Stimulated activated CD4-positive, alpha-beta T cell treated with anti-CD3 and anti-CD28 coated beads, Interleukin-15, amount 100 ng/mL, for 48 hours (primary cell): ENCODE measurements at regions not wholly inside any gene's neighbourhood (a gene's known extent, or its start where the extent isn't known, plus 50 kb on each side); places are given as distances from the start of the nearest gene placed in this dataset.

Source experiments
- DNase-seq, 2 donors: peaks; one replicate each; pipeline ENCODE4 v3.0.0-alpha.2; 2020; ENCODE audit warnings: low read depth in 2 of 2

DNA sequence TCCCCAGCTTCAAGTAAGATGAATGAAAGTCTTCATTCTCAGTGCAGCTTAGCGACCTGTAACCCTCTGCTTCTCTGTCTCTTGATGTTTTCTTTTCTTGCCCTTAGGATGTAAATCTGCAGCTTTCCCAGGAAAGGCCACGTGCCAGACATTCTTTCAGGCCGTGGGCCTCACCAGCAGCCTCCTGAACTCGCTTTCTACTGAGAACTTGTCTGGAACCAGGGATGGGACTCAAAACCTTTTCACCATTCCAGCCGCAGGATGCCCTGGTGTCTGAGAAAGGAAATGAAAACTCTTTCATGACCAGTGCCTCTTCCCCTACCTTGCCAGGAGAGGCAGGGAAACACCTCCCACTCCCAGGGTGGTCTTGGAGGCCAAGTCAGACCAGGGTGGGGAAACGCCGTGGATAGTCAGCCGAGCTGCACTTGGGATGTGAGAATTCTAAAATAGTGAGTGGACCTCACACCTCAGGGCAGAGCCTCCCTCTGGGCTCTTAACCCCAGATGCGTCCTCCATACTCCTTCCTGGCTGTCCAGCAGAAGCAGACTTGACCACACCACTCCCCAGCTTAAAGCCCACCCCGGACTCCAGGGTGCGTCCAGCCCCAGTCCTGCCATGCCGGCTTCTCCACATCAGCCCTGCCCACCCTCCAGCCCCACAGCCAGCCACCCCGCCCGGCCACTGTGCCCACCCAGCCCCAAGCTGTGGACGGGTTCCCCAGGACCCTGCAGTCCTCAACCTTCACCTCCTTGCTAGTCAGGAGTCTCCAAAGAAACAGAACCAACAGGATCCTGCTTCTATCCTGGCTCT lies 115.5 kb downstream of the TWIST2 start:
- no peak for DNase-seq

DNA sequence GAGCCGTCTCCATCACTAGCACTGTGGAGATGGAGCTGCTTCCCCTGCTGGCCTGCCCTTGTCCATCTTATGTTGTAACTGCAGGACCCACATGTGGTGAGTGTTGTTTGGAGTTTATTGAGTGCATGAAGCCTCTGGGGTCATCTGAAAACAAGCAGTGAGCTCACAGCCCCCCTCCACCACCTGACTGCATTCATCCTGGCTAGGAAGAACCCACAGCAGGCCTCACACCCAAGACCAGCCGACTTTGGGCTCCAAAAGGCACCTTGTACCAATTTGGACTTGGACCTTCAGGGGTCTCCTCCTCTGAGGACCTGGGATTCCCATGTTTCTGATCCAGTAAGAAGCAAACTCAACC lies 116.1 kb downstream of the TWIST2 start:
- DNase-seq: no peak

DNA sequence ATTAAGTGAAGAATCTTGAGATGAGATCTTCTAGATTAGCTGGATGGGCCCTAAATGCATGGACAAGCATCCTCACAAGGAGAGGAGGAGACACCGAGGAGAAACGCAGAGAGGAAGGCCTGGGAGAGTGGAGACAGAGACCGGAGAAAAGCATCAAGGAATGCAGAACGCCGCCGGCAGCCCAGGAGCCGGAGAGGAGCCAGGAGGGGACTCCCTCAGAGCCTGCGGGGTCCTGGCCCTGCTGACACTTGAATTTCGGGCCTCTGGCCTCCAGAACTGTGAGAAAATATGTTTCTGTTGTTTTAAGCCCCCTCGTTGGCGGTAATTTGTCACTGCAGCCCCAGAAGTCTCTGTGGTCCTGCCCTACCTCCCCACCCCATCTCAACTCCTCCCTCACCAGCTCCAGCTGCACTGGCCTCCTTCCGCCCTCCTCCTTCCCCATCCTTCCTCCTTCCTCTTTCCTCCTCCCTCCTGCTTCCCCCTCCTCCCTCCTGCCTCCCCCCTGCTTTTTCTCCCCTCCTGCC lies 116.7 kb downstream of the TWIST2 start:
- DNase-seq: no peak

DNA sequence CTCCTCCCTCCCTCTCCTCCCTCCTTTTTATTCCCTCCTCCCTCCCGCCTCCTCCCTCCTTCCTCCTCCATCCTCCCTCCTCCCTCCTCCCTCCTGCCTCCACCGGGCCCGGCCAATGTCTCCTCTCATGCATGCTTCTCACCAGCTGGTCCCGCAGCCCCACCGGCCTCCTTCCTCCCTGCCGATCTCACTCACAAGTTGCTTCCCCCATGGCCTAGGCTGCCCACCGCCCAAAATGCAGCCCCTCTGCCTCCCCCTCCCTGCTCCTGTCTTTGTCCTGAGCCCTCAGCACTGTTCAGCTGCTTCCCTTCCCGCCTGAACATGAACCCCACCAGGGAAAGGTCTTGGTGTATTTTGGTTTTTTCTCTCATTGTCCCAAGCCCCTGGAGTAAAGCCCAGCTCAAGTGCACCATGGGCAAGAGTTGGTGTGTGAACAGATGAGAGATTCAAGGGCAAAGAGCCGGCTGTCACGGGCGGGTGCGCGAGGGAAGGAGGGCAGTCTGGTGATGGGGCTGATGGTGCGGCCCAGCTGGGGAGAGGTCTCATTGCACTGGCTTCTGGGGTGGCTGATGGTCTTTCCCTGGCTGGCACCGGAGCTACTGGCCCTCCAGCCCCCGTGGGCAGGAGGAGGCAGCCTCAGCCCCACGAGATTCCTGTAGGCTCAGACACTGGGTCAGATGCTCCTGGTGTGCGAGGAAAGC lies 117.6 kb downstream of the TWIST2 start:
- no peak for DNase-seq

DNA sequence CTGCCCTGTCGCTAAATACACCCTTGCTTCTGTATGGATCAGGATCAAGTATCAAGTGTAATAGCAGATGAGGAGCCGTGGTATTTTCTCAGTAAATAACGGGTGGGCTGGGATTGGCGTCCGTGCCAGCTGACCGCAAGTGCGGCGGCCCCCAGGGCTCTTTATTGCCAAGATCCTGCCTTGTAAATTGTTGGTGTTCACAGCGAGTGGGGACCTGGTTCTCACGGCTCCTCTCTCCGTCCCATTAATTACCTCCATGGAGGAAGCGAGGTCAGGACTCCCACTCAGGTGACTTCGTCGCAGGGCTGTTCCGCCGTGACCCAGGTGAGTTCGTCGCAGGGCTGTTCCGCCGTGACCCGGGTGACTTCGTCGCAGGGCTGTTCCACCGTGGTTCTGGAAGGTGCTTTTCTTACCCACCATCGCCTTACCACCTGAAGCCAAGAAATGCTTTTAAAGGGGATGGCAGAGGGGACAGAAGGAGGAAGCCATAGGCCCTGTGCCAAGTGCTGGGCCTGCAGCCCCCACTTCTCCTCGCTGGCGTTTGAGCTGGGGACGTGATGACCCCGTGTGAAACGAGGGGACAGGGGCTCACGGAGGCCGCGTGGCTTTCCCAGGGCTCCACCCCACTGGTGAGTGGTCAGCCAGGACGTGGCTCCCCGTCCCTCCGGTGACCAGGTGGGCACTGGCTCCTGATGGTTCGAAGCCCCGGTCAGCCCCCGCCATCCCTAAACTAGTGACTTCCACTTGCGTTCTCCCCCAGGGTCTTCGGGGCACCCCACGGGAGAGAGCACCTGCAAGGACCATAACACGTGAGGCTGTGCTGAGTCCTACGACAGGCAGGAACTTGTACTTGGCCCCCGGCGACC lies 118.4 kb downstream of the TWIST2 start:
- DNase-seq: no peak

DNA sequence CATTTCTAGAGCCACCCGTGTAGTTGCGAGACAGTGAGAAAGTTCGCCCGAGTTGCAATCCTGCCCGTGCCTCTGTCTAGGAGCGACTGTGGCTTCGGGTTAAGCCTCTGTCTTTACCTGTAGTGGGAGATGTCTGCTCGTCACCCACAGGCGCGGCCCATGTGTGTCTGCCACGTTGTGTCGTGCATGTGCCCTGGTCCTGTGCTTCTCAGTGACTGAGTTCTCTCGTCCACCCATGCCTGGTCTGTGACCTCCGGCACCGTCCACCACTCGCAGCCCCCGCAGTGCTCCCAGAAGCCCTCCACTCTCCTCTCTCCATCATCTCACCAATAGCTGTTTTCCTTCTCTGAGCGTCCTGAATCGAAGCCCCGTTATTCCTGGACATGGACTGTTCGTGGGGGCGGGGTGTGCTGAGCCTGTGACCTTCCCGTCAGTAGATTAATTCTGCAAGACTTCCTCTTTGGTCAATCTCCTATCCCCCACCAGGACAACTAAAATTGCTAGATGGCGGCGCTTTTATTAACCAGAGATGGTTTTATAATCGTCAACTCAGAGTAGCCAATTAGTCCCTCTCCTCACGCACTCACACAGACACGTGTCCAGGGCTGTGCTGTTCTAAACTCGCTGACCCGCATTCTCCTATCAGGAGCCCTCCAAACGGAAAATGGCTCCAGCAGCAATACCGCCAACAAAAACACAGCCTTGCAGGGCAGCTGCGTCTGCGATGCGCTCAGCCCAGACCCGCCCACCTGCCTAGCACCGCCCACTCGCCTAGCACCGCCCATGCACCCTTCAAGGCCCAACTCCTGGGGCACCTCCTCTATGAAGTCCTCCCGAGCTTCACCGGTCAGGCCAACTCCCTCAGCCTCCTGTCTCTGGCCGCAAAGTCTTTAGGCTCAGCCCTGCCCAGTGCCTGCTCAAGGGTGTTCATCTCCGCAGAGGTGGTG lies 119.4 kb downstream of the TWIST2 start:
- DNase-seq: no peak

DNA sequence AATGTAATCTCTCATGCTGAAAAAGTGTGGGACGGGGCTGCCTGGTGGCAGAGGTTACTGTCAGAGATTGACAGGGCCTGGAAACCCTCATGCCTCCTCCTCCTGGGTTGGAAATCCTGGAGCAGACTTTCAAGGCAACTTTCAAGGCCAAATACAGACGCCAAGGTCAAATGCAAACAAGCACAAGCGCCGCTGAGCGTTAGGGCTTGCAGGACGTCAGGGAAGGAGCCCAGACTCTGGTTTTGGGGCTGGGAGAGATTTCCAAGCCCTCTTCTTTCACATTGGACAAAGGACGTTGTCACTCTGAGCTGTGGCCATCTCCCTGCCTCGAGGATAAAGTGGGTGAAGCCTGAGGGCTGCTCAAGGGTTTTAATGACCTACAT lies 120.1 kb downstream of the TWIST2 start:
- DNase-seq: no peak

DNA sequence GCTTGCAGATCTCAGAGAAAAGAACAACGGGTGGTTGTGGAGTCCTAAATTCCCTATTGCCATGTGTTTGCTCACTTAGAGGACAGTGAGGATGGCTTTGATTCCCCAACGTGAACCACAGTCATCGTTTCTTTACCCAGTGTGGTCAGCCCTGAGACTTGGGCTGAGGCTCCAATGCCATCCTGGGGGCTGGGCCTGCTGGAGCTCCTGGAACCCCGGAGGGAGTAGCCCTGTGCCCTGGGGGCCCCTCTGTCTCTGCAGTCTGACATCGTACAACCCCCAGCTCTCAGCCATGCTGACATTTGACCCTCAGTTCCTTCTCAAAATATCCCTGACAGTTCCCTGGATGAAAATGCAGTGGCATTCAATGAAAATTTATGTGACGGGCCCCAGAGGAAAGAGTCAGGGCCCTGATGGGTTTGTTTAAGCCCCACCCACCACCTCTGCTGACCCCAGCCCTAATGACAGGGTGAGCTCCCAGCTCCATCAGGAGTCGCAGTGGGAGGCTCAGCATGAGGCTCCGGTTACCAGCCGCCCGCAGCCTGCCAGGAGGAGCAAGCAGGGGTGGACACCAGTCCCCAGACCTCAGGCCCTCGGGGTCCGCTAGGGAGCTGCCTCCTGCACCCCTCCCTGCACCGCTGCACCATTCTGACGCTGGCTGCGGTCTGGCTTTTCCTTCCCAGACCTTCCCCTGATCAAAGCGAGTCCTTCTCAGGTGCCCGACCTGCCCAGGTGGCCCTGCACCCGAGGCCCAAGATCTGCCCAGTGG lies 120.9 kb downstream of the TWIST2 start:
- DNase-seq: no peak

DNA sequence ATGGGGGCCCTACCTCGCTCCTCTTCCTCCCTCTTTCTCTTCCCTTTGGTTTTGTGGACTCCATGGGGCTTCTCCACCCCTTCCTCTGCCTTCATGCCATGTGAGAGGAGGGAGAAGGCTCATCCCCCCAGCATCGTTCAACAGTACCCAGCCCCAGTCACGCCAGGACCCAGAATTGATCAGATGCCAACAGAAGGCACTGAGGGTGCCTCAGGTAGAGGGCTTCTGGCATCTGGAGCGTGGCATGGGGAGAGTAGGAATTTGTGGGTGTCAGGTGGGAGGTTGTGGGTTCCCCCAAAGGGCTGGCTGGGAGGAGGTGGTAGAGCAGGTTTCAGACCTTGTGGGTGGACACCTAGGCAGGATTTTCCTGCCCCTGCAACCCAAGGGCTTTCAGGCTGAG lies 122.0 kb downstream of the TWIST2 start:
- no peak for DNase-seq

DNA sequence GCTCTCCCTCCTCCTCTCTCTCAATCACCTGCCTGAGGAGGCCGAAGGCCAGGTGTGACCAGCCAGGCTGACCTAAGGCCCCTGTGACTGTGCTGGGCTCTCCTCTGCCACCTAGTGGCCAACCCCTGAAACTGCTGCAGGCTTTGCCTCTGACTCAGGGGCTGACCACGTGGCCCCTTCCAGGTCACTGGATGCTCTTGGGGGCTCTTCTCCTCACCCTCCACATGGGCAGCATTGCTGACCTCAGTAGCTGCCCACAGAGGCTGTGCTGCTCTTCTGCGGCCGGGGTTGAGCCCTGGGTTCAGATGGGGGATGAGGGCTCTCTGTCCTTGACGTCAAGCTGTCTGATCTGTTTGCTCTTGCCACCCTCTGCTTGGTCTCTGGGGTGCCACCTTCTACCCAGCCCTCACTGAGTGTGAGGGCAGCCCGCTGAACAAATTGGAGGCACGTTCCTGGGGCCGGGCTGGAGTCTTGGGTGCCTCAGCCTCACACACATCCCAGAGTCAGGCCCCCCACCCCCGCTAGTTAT lies 122.7 kb downstream of the TWIST2 start:
- peak in 1 of 2 donors; percentile 17 for DNase-seq

DNA sequence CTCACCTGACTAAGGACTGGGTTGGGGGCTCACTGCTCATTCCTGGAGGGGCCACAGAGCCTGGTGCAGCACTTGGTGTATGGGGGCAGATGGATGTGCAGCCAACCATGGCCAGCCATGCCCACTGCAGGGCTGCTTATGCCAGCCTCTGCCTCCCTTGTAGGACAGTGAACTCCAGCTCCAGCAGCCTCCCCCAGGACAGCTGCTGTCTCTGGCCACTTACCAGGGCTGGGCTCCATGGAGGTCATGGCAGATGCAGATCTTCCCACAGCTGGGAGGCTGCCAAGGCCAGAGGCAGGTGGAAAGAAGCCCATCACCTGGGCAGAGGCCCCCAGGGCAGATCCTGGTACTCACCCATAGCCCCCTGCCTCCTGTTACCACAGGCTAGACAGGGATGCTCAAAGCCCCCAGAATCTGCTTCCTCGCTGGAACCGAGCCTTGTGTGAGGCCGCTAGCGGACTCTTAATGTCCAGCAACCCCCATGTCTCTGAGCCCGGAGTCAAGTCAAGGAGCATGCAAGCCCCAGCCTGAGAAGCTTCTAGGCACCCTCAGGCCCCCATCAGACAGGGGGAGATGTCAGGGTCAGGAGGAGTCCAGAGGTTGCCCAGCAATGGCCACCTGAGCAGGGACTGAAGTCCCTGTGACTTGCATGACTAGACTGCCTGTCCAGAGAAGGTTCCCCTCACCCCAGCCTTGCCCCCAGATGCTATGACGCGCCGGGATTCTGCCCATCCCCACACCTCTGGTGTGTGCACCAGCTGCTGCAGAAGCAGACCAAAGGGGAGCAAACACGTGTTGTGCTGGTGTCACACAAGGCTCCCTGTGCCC lies 123.6 kb downstream of the TWIST2 start:
- DNase-seq: no peak

DNA sequence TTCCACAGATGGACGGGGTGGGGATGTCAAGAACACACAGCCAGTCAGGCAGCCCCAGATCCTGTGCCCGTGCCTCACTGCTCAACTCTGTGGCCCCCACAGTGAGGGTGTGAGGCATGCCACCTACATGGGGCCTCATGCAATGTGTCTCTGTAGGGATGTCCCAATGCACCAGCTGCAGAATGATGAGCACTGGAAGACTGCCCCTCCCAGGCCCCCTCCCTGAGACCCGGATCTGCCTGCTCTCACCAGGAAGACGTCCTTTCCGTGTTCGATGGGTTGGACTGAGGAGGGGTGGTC lies 124.2 kb downstream of the TWIST2 start:
- no peak for DNase-seq

DNA sequence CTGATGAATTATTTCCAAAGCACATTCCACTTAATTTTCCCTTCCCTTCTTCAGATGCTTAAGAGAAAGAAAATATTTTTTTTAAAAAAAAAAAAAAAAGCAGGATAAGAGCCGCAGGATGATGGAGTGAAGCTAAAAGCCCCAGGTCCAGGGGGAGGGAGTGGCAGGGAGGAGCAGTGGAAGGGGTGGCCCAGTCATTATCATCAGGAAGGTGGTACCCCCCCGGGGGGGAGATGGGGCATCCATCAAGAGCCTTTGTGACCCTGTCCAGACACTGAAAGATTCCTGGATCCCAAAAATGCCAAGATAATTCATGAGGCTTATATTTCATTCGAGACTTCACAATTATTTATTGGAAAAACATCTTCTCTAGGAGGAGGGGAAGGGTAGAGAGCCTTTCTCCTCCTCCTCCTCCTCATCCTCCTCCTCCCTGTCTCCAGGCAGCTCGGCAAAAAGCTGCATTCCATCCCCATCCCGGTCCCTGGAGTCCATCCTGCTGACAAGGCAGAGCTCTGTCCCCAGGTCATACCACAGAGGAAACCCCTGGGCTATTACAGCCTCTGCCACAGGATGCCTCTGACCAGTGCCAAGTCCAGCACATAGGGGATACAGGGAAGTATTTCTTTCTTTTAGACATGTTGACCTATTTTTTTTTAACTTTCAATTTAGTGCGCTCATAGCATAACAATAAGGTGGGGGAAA lies 125.3 kb downstream of the TWIST2 start:
- no peak for DNase-seq

DNA sequence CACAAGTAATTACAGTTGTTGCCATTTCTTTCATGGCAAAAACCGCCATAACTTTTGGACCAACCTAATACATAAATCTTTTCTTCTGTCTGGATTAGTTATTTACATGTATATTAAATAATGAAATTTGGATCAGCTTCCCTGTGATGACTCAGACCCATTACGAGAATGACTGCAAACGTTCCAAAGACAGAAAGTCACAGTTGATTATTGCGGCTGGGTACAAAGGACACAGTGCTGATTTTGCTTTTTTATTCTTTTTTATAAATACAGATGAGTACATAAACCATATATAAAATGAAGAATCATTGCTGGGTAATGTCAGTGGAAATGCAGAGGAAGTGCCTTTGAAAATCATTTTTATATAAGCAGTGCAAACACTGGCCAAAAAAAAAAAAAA lies 126.2 kb downstream of the TWIST2 start:
- DNase-seq: no peak

DNA sequence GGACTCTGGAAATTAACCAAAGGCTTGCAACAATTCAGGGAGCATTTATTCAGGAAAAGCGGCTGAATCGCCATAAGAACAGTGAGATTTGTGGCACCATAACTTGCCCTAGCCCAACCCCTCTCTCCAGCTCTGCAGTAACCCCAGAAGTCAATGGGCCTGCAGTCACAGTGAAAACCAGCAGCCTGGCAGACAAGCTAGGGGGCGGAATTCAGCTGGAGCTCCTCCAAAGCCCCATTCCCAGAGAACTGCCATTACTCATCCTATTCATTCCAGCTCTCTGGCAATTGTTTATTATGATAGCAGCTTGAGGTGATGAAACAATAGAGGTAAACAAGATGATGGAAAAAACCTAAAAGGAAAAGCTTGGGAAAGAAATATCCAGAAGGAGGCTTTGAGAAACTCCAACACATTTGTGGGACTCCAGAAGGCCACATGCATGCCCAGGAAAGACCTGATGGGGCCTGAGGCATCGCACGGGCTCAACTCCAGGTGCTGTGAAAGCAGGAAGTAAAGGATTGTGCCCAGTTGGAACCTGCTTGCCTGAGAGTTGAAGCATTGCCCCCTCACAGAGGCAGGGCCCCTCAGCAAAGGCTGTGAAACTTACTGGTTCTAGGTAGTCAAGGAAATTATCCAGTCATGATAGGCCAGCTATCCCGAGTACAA lies 126.7 kb downstream of the TWIST2 start:
- DNase-seq: no peak

DNA sequence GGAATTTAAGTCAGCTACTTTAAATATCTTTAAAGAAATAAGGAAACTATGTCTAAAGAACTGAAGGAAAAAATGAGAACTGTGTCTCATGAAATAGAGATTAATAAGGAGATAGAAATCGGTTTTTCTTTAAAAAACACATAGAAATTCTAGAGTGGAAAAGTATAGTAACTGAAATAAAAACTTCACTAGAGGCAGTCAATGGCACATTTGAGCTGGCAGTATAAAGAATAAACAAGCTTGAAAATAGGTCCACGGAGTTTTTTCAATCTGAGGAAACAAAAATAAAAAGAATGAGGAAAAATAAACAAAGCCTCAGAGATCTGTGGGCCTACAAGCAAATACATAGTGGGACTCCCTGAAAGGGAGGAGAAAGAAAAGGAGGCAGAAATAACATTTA lies 127.5 kb downstream of the TWIST2 start:
- no peak for DNase-seq

DNA sequence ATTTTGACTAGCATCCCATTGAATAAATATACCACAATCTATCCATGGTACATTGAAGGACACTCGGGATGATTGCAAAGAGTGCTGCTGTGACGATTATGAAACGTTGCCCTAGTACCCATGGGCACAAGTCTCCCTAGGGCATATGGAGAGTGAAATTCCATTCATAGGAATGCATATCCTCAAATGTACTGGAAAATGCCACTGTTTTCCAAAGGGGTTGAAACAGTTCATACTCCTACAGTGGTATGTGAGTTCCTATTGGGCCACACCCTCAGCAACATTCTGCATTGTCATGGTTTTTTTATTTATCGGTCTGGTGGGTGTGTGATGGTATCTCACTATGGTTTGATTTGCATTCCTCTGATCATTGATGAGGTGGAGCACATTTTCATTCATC lies 130.6 kb downstream of the TWIST2 start:
- no peak for DNase-seq

DNA sequence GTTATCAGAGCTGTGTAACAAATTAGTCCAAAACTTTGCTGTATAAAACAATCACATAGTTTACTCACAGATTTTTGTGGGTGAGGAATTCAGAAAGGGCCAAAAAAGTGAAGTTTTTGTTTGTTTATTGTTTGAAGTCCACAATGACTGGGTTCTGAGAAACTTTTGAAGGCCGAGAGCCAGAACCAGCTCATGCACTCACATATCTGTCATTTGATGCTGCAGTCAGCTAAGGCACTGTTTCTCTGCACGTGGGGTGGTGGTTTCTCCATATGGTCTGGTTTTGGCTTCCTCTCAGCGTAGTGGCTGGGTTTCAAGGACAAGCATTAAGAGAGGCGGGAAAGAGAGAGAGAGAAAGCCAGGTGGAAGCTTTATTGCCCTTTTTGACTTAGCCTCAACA lies 131.8 kb downstream of the TWIST2 start:
- no peak for DNase-seq
